ENCODE measurements at regions not wholly inside any gene's neighbourhood (a gene's known extent, or its start where the extent isn't known, plus 50 kb on each side); places are given as distances from the start of the nearest gene placed in this dataset.

DNA sequence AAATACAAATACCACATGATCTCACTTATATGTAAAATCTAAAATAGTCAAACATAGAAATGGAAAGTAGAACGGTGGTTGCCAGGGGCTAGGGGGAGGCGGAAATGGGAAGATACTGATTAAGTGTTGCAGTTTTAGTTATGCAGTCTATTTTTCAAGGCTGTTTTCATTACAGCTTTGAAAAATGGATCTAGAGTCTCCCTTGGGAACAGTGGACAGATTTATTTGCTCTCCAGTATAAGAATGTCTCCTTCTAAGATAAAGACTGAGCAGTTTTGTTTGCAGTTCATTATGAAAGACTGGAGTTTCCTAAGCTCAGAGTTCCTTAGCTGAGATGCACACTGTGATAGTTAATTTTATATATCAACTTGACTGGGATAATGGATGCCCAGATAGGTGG lies 202.5 kb downstream of the KLHL28 start:
- DNase-seq (ENCODE audit: low read depth, low spot score), result no peak
- no peak overlapping the region for H3K4me3 ChIP-seq (ENCODE audit: low read depth, low read length)

DNA sequence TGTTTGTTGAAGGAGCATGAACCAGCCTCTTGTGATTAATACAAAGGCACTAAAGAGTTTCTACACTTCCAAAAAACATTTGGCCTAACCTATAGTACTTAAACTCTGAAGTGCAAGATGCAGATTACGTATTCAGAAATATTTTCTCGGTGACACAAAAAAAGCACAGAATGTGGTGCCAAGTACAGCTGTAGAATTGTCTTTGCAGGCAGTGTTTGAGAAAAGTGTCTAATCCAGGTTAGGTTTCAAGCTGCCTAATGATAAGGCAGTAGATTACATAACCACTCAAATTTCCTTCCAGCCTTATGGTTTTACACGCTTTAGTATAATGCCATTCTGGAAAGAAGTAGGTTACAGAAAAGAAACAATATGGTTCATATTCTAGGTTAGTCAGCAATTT lies 205.2 kb downstream of the KLHL28 start:
- ChIA-PET POLR2A (no interaction called here), CTCF (no interaction called here)
- TF ChIP-seq, protein P1, sequence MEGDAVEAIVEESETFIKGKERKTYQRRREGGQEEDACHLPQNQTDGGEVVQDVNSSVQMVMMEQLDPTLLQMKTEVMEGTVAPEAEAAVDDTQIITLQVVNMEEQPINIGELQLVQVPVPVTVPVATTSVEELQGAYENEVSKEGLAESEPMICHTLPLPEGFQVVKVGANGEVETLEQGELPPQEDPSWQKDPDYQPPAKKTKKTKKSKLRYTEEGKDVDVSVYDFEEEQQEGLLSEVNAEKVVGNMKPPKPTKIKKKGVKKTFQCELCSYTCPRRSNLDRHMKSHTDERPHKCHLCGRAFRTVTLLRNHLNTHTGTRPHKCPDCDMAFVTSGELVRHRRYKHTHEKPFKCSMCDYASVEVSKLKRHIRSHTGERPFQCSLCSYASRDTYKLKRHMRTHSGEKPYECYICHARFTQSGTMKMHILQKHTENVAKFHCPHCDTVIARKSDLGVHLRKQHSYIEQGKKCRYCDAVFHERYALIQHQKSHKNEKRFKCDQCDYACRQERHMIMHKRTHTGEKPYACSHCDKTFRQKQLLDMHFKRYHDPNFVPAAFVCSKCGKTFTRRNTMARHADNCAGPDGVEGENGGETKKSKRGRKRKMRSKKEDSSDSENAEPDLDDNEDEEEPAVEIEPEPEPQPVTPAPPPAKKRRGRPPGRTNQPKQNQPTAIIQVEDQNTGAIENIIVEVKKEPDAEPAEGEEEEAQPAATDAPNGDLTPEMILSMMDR (IDR thresholded peaks at IDR 0.05; ENCODE audit: insufficient read depth, low read length, missing control alignments), result no peak
- DNase-seq (ENCODE audit: low read depth, low spot score), result no peak
- no peak overlapping the region for H3K4me3 ChIP-seq (ENCODE audit: low read depth, low read length)

More for the DNA sequence above, 202.5 kb downstream of the KLHL28 start:
- CTCF ChIA-PET, result no interaction called here
- TF ChIP-seq, protein P1 (IDR thresholded peaks at IDR 0.05; ENCODE audit: insufficient read depth, low read length, missing control alignments), result no peak
- POLR2A ChIA-PET, result no interaction called here

DNA sequence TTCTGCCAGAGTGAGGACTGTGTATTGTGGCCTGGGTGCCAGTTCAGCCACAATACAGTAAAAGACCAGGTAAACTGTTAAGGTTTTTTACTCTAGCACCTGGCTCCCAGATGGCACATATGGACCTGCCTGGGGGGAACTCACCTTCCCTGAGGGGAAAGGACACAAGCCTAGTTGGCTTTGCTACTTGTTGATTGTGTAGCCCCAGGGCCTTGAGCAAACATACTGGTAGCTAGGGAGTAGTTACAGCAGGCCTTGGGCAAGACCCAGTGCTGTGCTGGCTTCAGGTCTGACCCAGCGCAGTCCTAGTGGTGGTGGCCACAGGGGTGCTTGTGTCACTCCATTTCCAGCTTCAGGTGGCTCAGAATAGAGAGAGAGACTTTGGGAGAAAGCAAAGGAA lies 216.4 kb downstream of the KLHL28 start:
- TF ChIP-seq, protein P1 (IDR thresholded peaks at IDR 0.05; ENCODE audit: insufficient read depth, low read length, missing control alignments), result no peak
- no peak overlapping the region for H3K4me3 ChIP-seq (ENCODE audit: low read depth, low read length)
- ChIA-PET CTCF (no interaction called here), POLR2A (no interaction called here)
- no peak for DNase-seq (ENCODE audit: low read depth, low spot score)

DNA sequence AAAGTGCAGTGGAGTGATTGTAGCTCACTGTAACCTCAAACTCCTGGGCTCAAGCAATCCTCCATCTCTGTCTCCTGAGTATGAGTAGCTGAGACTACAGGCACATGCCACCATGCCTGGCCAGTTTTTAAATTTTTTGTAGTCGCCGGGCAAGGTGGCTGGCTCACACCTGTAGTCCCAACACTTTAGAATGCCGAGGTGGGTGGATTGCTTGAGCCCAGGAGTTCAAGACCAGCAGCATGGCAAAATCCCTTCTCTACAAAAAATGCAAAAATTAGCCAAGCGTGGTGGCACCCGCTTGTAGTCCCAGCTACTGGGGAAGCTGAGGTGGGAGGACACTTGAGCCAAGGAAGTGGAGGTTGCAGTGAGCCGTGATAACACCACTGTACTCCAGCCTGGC lies 219.5 kb downstream of the KLHL28 start:
- CTCF ChIA-PET, result no interaction called here
- no peak overlapping the region for H3K4me3 ChIP-seq (ENCODE audit: low read depth, low read length)
- DNase-seq (ENCODE audit: low read depth, low spot score), result no peak
- TF ChIP-seq, protein P1 (IDR thresholded peaks at IDR 0.05; ENCODE audit: insufficient read depth, low read length, missing control alignments), result no peak
- POLR2A ChIA-PET, result no interaction called here

DNA sequence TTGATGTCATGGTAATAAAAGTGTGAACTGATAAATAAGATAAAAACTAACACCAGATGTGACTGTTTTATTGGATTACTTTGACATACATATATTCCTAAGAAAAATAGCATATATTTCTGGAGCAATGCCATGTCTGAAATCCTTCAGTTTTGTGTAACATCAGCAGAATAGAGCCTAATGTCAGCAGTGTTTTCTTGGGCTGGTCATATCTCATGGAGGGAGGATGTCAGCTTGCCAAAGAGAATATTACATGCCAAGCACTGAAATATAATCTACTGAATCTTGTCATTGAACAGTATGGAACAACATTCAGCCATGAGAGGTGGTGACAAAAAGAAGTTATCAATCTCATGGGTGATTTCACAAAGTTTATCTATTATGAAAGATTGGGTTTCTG lies 220.3 kb downstream of the KLHL28 start:
- ChIA-PET CTCF (no interaction called here), POLR2A (no interaction called here)
- DNase-seq (ENCODE audit: low read depth, low spot score), result no peak
- TF ChIP-seq, protein P1 (IDR thresholded peaks at IDR 0.05; ENCODE audit: insufficient read depth, low read length, missing control alignments), result no peak
- no peak overlapping the region for H3K4me3 ChIP-seq (ENCODE audit: low read depth, low read length)

DNA sequence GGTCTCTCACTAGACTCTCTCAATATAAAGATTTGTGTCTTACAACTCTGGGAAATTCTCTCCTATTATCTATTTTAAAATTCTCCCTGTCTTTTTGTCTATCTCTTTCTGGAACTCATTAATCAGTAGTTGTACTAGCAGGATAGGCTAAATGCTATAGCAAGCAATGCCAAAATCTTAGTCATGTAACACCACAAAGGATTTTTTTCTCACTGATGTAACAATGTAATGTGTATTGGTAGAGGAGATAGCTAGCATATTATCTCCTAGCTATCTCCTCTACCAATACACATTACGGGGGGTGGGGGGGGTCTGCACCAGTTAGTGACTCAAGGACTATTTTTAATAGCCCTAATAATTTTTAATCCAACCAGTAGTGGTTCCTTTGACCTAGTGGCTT lies 225.4 kb downstream of the KLHL28 start:
- CTCF ChIA-PET, result no interaction called here
- DNase-seq (ENCODE audit: low read depth, low spot score), result no peak
- TF ChIP-seq, protein P1 (IDR thresholded peaks at IDR 0.05; ENCODE audit: insufficient read depth, low read length, missing control alignments), result no peak
- no peak overlapping the region for H3K4me3 ChIP-seq (ENCODE audit: low read depth, low read length)
- POLR2A ChIA-PET, result no interaction called here
